GM12878 (cell line): ENCODE measurements at regions not wholly inside any gene's neighbourhood (a gene's known extent, or its start where the extent isn't known, plus 50 kb on each side); places are given as distances from the start of the nearest gene placed in this dataset.

Experiments
- ATAC-seq: fragments of 200-7000 bp; cut with Tn5 transposase; 3 replicates; pipeline ENCODE4 v1.9.1; 2020; ENCODE audit warnings: mild to moderate bottlenecking, moderate library complexity
- BruUV-seq: library from RNA; stranded (reverse); fragments of 400-500 nt; replicated peaks from 2 replicates; lab custom pipeline; 2021; lab: Mats Ljungman, UMichigan
- CTCF ChIA-PET: fragments of 300-600 bp; sonication (Branson Sonifier 250); formaldehyde crosslinking; extraction: SDS; loops from one replicate; lab custom pipeline; 2021; ENCODE audit warnings: inconsistent platforms; lab: Yijun Ruan, JAX
- POLR2A ChIA-PET: fragments of 350-600 bp; formaldehyde crosslinking; extraction: SDS; loops from one replicate; lab custom pipeline; 2021; ENCODE audit warnings: inconsistent platforms; lab: Charles Lee
- RAD21 ChIA-PET: fragments of 300-600 bp; sonication (Branson Sonifier 250); formaldehyde crosslinking; loops from one replicate; lab custom pipeline; 2023; ENCODE audit warnings: antibody characterized with exemption; ENCODE audit not compliant: unreplicated experiment; lab: Charles Lee
- SMC1A ChIA-PET: fragments of 300-600 bp; sonication (Branson Sonifier 250); formaldehyde crosslinking; loops from one replicate; lab custom pipeline; 2023; ENCODE audit not compliant: unreplicated experiment, uncharacterized antibody; lab: Charles Lee
- DNase-seq: peaks from one replicate; pipeline ENCODE4 v3.0.0-alpha.2; 2011; ENCODE audit warnings: low read depth, low spot score
- FAIRE-seq: peaks from 3 replicates; lab custom pipeline; 2011; peaks lifted over from hg19 to GRCh38; lab: Jason Lieb, UNC
- H2AFZ ChIP-seq: 2 replicates; pipeline ENCODE4 v1.6.0; 2011; ENCODE audit warnings: low read depth, low read length, control low read depth; ENCODE audit not compliant: control insufficient read depth
- H3K27ac ChIP-seq: 2 replicates; pipeline ENCODE4 v1.5.1; 2011; ENCODE audit warnings: control low read depth; ENCODE audit not compliant: control insufficient read depth, insufficient read depth
- H3K27me3 ChIP-seq, 2 experiments: replicated peaks in 1 of 2; 2 replicates each; pipeline versions ENCODE4 v1.6.0 to v1.6.1; 2011; ENCODE audit warnings: low read length in 1 of 2; ENCODE audit not compliant: control insufficient read depth in 2 of 2, insufficient read depth in 2 of 2
- H3K36me3 ChIP-seq, 2 experiments: 2 replicates each; pipeline ENCODE4 v1.5.1; 2011; ENCODE audit warnings: low read length in 1 of 2; ENCODE audit not compliant: control insufficient read depth in 2 of 2, insufficient read depth in 2 of 2
- H3K4me1 ChIP-seq: 2 replicates; pipeline ENCODE4 v1.6.1; 2011; ENCODE audit warnings: mild to moderate bottlenecking, low read length, moderate library complexity, mixed read lengths; ENCODE audit not compliant: control insufficient read depth, insufficient read depth
- H3K4me2 ChIP-seq: 2 replicates; pipeline ENCODE4 v1.6.0; 2011; ENCODE audit warnings: control low read depth; ENCODE audit not compliant: control insufficient read depth, insufficient read depth
- H3K4me3 ChIP-seq: fragments of 200-600 bp; sonication (generic); 2 replicates; pipeline ENCODE4 v1.5.1; 2016
- H3K79me2 ChIP-seq: 2 replicates; pipeline ENCODE4 v1.6.0; 2011; ENCODE audit warnings: low read length; ENCODE audit not compliant: control insufficient read depth, insufficient read depth
- H3K9ac ChIP-seq: 2 replicates; pipeline ENCODE4 v1.8.0; 2011; ENCODE audit warnings: low read length, control low read depth, mixed read lengths; ENCODE audit not compliant: control insufficient read depth, insufficient read depth
- H3K9me3 ChIP-seq: replicated peaks from 3 replicates; pipeline ENCODE4 v1.5.1; 2011; ENCODE audit warnings: mild to moderate bottlenecking, low read length; ENCODE audit not compliant: control insufficient read depth, insufficient read depth
- H4K20me1 ChIP-seq: 2 replicates; pipeline ENCODE4 v1.6.0; 2011; ENCODE audit not compliant: control insufficient read depth, insufficient read depth
- JUND ChIP-seq: IDR thresholded peaks from 2 replicates; pipeline ENCODE4 v1.6.1; 2012; ENCODE audit warnings: low read depth, mild to moderate bottlenecking, low read length, improper control_type of control experiment, moderate library complexity
- MTA2 ChIP-seq: fragments of 450-650 bp; IDR thresholded peaks from 2 replicates; pipeline ENCODE4 v1.6.1; 2016; ENCODE audit warnings: low read depth, mild to moderate bottlenecking, moderate library complexity
- NR2C2 ChIP-seq: IDR thresholded peaks from 2 replicates; pipeline ENCODE4 v1.6.1; 2011; ENCODE audit warnings: borderline replicate concordance, low read depth; ENCODE audit not compliant: control insufficient read depth, insufficient read length
- SIN3A ChIP-seq: IDR thresholded peaks from 2 replicates; pipeline ENCODE4 v1.6.1; 2012; ENCODE audit warnings: low read depth, low read length, improper control_type of control experiment
- SMAD1 ChIP-seq: fragments of 450-650 bp; IDR thresholded peaks from 2 replicates; pipeline ENCODE4 v1.6.1; 2018; ENCODE audit warnings: mild to moderate bottlenecking, low read depth; ENCODE audit not compliant: partially characterized antibody
- TAF1 ChIP-seq: IDR thresholded peaks from 2 replicates; pipeline ENCODE4 v1.6.1; 2011; ENCODE audit warnings: mild to moderate bottlenecking, low read depth, low read length, borderline replicate concordance
- TCF3 ChIP-seq: IDR thresholded peaks from 2 replicates; pipeline ENCODE4 v1.6.1; 2012; ENCODE audit warnings: low read depth, mild to moderate bottlenecking, low read length, borderline replicate concordance; ENCODE audit not compliant: insufficient read depth
- WRNIP1 ChIP-seq: IDR thresholded peaks from 2 replicates; pipeline ENCODE4 v1.6.1; 2011; ENCODE audit warnings: low read depth, low read length, improper control_type of control experiment, borderline replicate concordance
- WGBS: methylation state at CpG from one replicate; pipeline ENCODE4 v1.1.6; 2016; ENCODE audit warnings: low lambda C conversion rate; ENCODE audit not compliant: insufficient replicate concordance, insufficient coverage; ENCODE audit errors: missing lambda C conversion rate; 5-methylcytosine and 5-hydroxymethylcytosine counted together
- in situ Hi-C: fragments of 300-500 bp; cut with MboI; formaldehyde crosslinking; loops from 9 replicates; pipeline ENCODE4 v1.14.3; 2018; ENCODE audit warnings: mixed read lengths
- intact Hi-C: fragments of 100-400 bp; cut with micrococcal nuclease; formaldehyde crosslinking; loops from one replicate; pipeline ENCODE4 v1.14.2; 2022; ENCODE audit not compliant: unreplicated experiment
- TF ChIP-seq, protein P1 (sequence below): IDR thresholded peaks from 2 replicates; pipeline ENCODE4 v1.6.1; 2012; ENCODE audit warnings: low read length, inconsistent platforms

- Histone ChIP-seq H3K36me3 (no peaks in the 10 kb centered on the region), H3K4me2 (no peak overlapping the region), H3K9ac (no peak overlapping the region), H4K20me1 (no peaks in the 10 kb centered on the region), H3K4me1 (no peaks in the 10 kb centered on the region), H3K79me2 (no peaks in the 10 kb centered on the region), H3K27me3 (peaks cover 0 to 2% of the 10 kb centered on the region in 2 experiments; a peak in 1 of 4 replicates), H3K9me3 (no peaks in the 10 kb centered on the region), H2AFZ (no peak overlapping the region), H3K4me3 (no peak overlapping the region), H3K27ac (no peak overlapping the region)
- BruUV-seq: no TSS peak
- in situ Hi-C loops: no loop called here
- SMC1A ChIA-PET: no interaction called here
- FAIRE-seq: no peak
- RAD21 ChIA-PET: no interaction called here
- DNase-seq: no peak
- intact Hi-C loops: no loop called here
- POLR2A ChIA-PET: no interaction called here
- no peak for ATAC-seq
- 15% methylated on average over 10 of the region's 10 CpGs for WGBS
- CTCF ChIA-PET: no interaction called here
- no peak for TF ChIP-seq JUND
- TF ChIP-seq TCF3: no peak
- TF ChIP-seq MTA2: no peak
- TF ChIP-seq TAF1: no peak
- TF ChIP-seq SMAD1: no peak
- TF ChIP-seq NR2C2: no peak
- TF ChIP-seq SIN3A: no peak
- TF ChIP-seq, protein P1, sequence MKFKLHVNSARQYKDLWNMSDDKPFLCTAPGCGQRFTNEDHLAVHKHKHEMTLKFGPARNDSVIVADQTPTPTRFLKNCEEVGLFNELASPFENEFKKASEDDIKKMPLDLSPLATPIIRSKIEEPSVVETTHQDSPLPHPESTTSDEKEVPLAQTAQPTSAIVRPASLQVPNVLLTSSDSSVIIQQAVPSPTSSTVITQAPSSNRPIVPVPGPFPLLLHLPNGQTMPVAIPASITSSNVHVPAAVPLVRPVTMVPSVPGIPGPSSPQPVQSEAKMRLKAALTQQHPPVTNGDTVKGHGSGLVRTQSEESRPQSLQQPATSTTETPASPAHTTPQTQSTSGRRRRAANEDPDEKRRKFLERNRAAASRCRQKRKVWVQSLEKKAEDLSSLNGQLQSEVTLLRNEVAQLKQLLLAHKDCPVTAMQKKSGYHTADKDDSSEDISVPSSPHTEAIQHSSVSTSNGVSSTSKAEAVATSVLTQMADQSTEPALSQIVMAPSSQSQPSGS: no peak
- TF ChIP-seq WRNIP1: no peak
Measured at GRCh38 chr2:128442891-128443302, 124.2 kb upstream of the HS6ST1 start.
